ENCODE measurements at regions not wholly inside any gene's neighbourhood (a gene's known extent, or its start where the extent isn't known, plus 50 kb on each side); places are given as distances from the start of the nearest gene placed in this dataset.

GRCh38 chr2:79453918-79454317 is 58.9 kb upstream of the CTNNA2 start:
- no peaks in the 10 kb centered on the region for H3K27me3 ChIP-seq (ENCODE audit: control insufficient read depth, insufficient read depth, low read length, poor library complexity, severe bottlenecking)
- no peaks in the 10 kb centered on the region for H3K4me1 ChIP-seq (ENCODE audit: control insufficient read depth, insufficient read depth, low read length)
- no peaks in the 10 kb centered on the region for H3K36me3 ChIP-seq (ENCODE audit: control insufficient read depth, insufficient read depth, low read length)
- no peaks in the 10 kb centered on the region for H3K9me3 ChIP-seq (ENCODE audit: control insufficient read depth, low read length)
- no peak overlapping the region for H3K4me3 ChIP-seq (ENCODE audit: insufficient read depth, low read depth, low read length)
- 45 to 54% methylated on average over 3 of the region's 3 CpGs for WGBS, 2 experiments
- no peak overlapping the region for H3K27ac ChIP-seq (ENCODE audit: insufficient read depth, low read depth, low read length, poor library complexity, severe bottlenecking)

- no peaks in the 10 kb centered on the region for H3K27me3 ChIP-seq (ENCODE audit: control insufficient read depth, insufficient read depth, low read length, poor library complexity, severe bottlenecking)
- no peak overlapping the region for H3K4me3 ChIP-seq (ENCODE audit: insufficient read depth, low read depth, low read length)
- no peaks in the 10 kb centered on the region for H3K9me3 ChIP-seq (ENCODE audit: control insufficient read depth, low read length)
- no CpG with 5 or more reads among the region's 1 CpG for WGBS, 2 experiments
- H3K4me1 ChIP-seq (ENCODE audit: control insufficient read depth, insufficient read depth, low read length) = no peaks in the 10 kb centered on the region
- H3K36me3 ChIP-seq (ENCODE audit: control insufficient read depth, insufficient read depth, low read length) = no peaks in the 10 kb centered on the region
- no peak overlapping the region for H3K27ac ChIP-seq (ENCODE audit: insufficient read depth, low read depth, low read length, poor library complexity, severe bottlenecking)
Measured at GRCh38 chr2:79452651-79453050, 60.2 kb upstream of the CTNNA2 start.

GRCh38 chr2:79447463-79447862 is 65.4 kb upstream of the CTNNA2 start:
- no peak overlapping the region for H3K4me3 ChIP-seq (ENCODE audit: insufficient read depth, low read depth, low read length)
- no peak overlapping the region for H3K27ac ChIP-seq (ENCODE audit: insufficient read depth, low read depth, low read length, poor library complexity, severe bottlenecking)

GRCh38 chr2:79446313-79446712 is 66.5 kb upstream of the CTNNA2 start:
- no peaks in the 10 kb centered on the region for H3K36me3 ChIP-seq (ENCODE audit: control insufficient read depth, insufficient read depth, low read length)
- H3K9me3 ChIP-seq (ENCODE audit: control insufficient read depth, low read length) = no peaks in the 10 kb centered on the region
- no peak overlapping the region for H3K4me3 ChIP-seq (ENCODE audit: insufficient read depth, low read depth, low read length)
- no peaks in the 10 kb centered on the region for H3K27me3 ChIP-seq (ENCODE audit: control insufficient read depth, insufficient read depth, low read length, poor library complexity, severe bottlenecking)
- H3K27ac ChIP-seq (ENCODE audit: insufficient read depth, low read depth, low read length, poor library complexity, severe bottlenecking) = no peak overlapping the region
- WGBS, 2 experiments = 91 to 95% methylated on average over 2 of the region's 2 CpGs
- no peaks in the 10 kb centered on the region for H3K4me1 ChIP-seq (ENCODE audit: control insufficient read depth, insufficient read depth, low read length)

More at GRCh38 chr2:79447463-79447862, 65.4 kb upstream of the CTNNA2 start:
- Histone ChIP-seq H3K36me3 (ENCODE audit: control insufficient read depth, insufficient read depth, low read length) (no peaks in the 10 kb centered on the region), H3K4me1 (ENCODE audit: control insufficient read depth, insufficient read depth, low read length) (no peaks in the 10 kb centered on the region), H3K9me3 (ENCODE audit: control insufficient read depth, low read length) (no peaks in the 10 kb centered on the region), H3K27me3 (ENCODE audit: control insufficient read depth, insufficient read depth, low read length, poor library complexity, severe bottlenecking) (no peaks in the 10 kb centered on the region)

GRCh38 chr2:79437433-79438267 is 75.2 kb upstream of the CTNNA2 start:
- H3K27me3 ChIP-seq (ENCODE audit: control insufficient read depth, insufficient read depth, low read length, poor library complexity, severe bottlenecking) = no peaks in the 10 kb centered on the region
- peaks cover 9% of the 10 kb centered on the region for H3K4me1 ChIP-seq (ENCODE audit: control insufficient read depth, insufficient read depth, low read length)
- H3K27ac ChIP-seq (ENCODE audit: insufficient read depth, low read depth, low read length, poor library complexity, severe bottlenecking) = peak overlapping the region; percentile 65
- H3K4me3 ChIP-seq (ENCODE audit: insufficient read depth, low read depth, low read length) = no peak overlapping the region
- 31 to 37% methylated on average over 16 of the region's 16 CpGs for WGBS, 2 experiments
- H3K9me3 ChIP-seq (ENCODE audit: control insufficient read depth, low read length) = no peaks in the 10 kb centered on the region
- no peaks in the 10 kb centered on the region for H3K36me3 ChIP-seq (ENCODE audit: control insufficient read depth, insufficient read depth, low read length)

GRCh38 chr2:79434362-79434761 is 78.5 kb upstream of the CTNNA2 start:
- Histone ChIP-seq H3K36me3 (ENCODE audit: control insufficient read depth, insufficient read depth, low read length) (no peaks in the 10 kb centered on the region), H3K9me3 (ENCODE audit: control insufficient read depth, low read length) (no peaks in the 10 kb centered on the region), H3K27ac (ENCODE audit: insufficient read depth, low read depth, low read length, poor library complexity, severe bottlenecking) (no peak overlapping the region), H3K4me3 (ENCODE audit: insufficient read depth, low read depth, low read length) (no peak overlapping the region), H3K4me1 (ENCODE audit: control insufficient read depth, insufficient read depth, low read length) (peaks cover 13% of the 10 kb centered on the region), H3K27me3 (ENCODE audit: control insufficient read depth, insufficient read depth, low read length, poor library complexity, severe bottlenecking) (no peaks in the 10 kb centered on the region)
- WGBS, 2 experiments = 85 to 88% methylated on average over 2 of the region's 2 CpGs

- Histone ChIP-seq H3K4me1 (ENCODE audit: control insufficient read depth, insufficient read depth, low read length) (peaks cover 6% of the 10 kb centered on the region), H3K36me3 (ENCODE audit: control insufficient read depth, insufficient read depth, low read length) (no peaks in the 10 kb centered on the region), H3K4me3 (ENCODE audit: insufficient read depth, low read depth, low read length) (no peak overlapping the region), H3K9me3 (ENCODE audit: control insufficient read depth, low read length) (no peaks in the 10 kb centered on the region), H3K27me3 (ENCODE audit: control insufficient read depth, insufficient read depth, low read length, poor library complexity, severe bottlenecking) (no peaks in the 10 kb centered on the region), H3K27ac (ENCODE audit: insufficient read depth, low read depth, low read length, poor library complexity, severe bottlenecking) (no peak overlapping the region)
- WGBS, 2 experiments = 30 to 41% methylated on average over 3 of the region's 3 CpGs
Measured at GRCh38 chr2:79432731-79433146, 80.1 kb upstream of the CTNNA2 start.

GRCh38 chr2:79428745-79429144 is 84.1 kb upstream of the CTNNA2 start:
- no peaks in the 10 kb centered on the region for H3K27me3 ChIP-seq (ENCODE audit: control insufficient read depth, insufficient read depth, low read length, poor library complexity, severe bottlenecking)
- H3K9me3 ChIP-seq (ENCODE audit: control insufficient read depth, low read length) = no peaks in the 10 kb centered on the region
- no peak overlapping the region for H3K27ac ChIP-seq (ENCODE audit: insufficient read depth, low read depth, low read length, poor library complexity, severe bottlenecking)
- WGBS, 2 experiments = 71 to 79% methylated on average over 1 of the region's 1 CpG
- H3K4me3 ChIP-seq (ENCODE audit: insufficient read depth, low read depth, low read length) = no peak overlapping the region
- H3K36me3 ChIP-seq (ENCODE audit: control insufficient read depth, insufficient read depth, low read length) = no peaks in the 10 kb centered on the region
- peaks cover 6% of the 10 kb centered on the region for H3K4me1 ChIP-seq (ENCODE audit: control insufficient read depth, insufficient read depth, low read length)

GRCh38 chr2:79414690-79415089 is 98.2 kb upstream of the CTNNA2 start:
- Histone ChIP-seq H3K27ac (ENCODE audit: insufficient read depth, low read depth, low read length, poor library complexity, severe bottlenecking) (no peak overlapping the region), H3K4me3 (ENCODE audit: insufficient read depth, low read depth, low read length) (no peak overlapping the region), H3K27me3 (ENCODE audit: control insufficient read depth, insufficient read depth, low read length, poor library complexity, severe bottlenecking) (no peaks in the 10 kb centered on the region), H3K36me3 (ENCODE audit: control insufficient read depth, insufficient read depth, low read length) (no peaks in the 10 kb centered on the region), H3K9me3 (ENCODE audit: control insufficient read depth, low read length) (no peaks in the 10 kb centered on the region), H3K4me1 (ENCODE audit: control insufficient read depth, insufficient read depth, low read length) (no peaks in the 10 kb centered on the region)
- 44 to 46% methylated on average over 2 of the region's 2 CpGs for WGBS, 2 experiments

- WGBS, 2 experiments = 91% methylated on average over 1 of the region's 1 CpG; no CpG with 5 or more reads in 1 of the 2 experiments
- Histone ChIP-seq H3K4me3 (ENCODE audit: insufficient read depth, low read depth, low read length) (no peak overlapping the region), H3K27me3 (ENCODE audit: control insufficient read depth, insufficient read depth, low read length, poor library complexity, severe bottlenecking) (no peaks in the 10 kb centered on the region), H3K27ac (ENCODE audit: insufficient read depth, low read depth, low read length, poor library complexity, severe bottlenecking) (peak overlapping the region; percentile 96), H3K4me1 (ENCODE audit: control insufficient read depth, insufficient read depth, low read length) (peaks cover 14% of the 10 kb centered on the region), H3K9me3 (ENCODE audit: control insufficient read depth, low read length) (no peaks in the 10 kb centered on the region), H3K36me3 (ENCODE audit: control insufficient read depth, insufficient read depth, low read length) (no peaks in the 10 kb centered on the region)
Measured at GRCh38 chr2:79394485-79394859, 118.4 kb upstream of the CTNNA2 start.

All from ectodermal cell (in vitro differentiated cells).